ENCODE measurements at regions not wholly inside any gene's neighbourhood (a gene's known extent, or its start where the extent isn't known, plus 50 kb on each side); places are given as distances from the start of the nearest gene placed in this dataset.

GRCh38 chr17:79354173-79354820 lies 256.6 kb downstream of the RBFOX3 start:
- no peak for TF ChIP-seq CREB1 (IDR thresholded peaks at IDR 0.05; ENCODE audit: low read depth)
- no peak for TF ChIP-seq TEAD4 (IDR thresholded peaks at IDR 0.05)
- TF ChIP-seq REST (IDR thresholded peaks at IDR 0.05; ENCODE audit: low read depth): no peak
